H9 (cell line): ENCODE measurements at regions not wholly inside any gene's neighbourhood (a gene's known extent, or its start where the extent isn't known, plus 50 kb on each side); places are given as distances from the start of the nearest gene placed in this dataset.

Experiments used
- DNase-seq: peaks from one replicate; pipeline ENCODE4 v3.0.0-alpha.2; 2017
- H2AFZ ChIP-seq: one replicate; pipeline ENCODE4 v1.6.1; 2013; ENCODE audit warnings: mild to moderate bottlenecking, low read length, control low read depth, moderate library complexity
- H2AK5ac ChIP-seq: 2 replicates; pipeline ENCODE4 v1.6.1; 2013; ENCODE audit warnings: low read length, control low read depth, mixed read lengths; ENCODE audit not compliant: insufficient read length
- H2BK120ac ChIP-seq: one replicate; pipeline ENCODE4 v1.6.1; 2013; ENCODE audit warnings: low read depth, mild to moderate bottlenecking, low read length, control low read depth, inconsistent platforms; ENCODE audit not compliant: poor library complexity, severe bottlenecking
- H2BK12ac ChIP-seq: 2 replicates; pipeline ENCODE4 v1.6.1; 2013; ENCODE audit warnings: low read length, control low read depth, mixed read lengths, low read depth; ENCODE audit not compliant: insufficient read length
- H2BK15ac ChIP-seq: 2 replicates; pipeline ENCODE4 v1.6.1; 2013; ENCODE audit warnings: low read depth, low read length, control low read depth
- H2BK20ac ChIP-seq: one replicate; pipeline ENCODE4 v1.6.1; 2013; ENCODE audit warnings: low read depth, mild to moderate bottlenecking, low read length, control low read depth, inconsistent platforms; ENCODE audit not compliant: poor library complexity, severe bottlenecking
- H2BK5ac ChIP-seq: 2 replicates; pipeline ENCODE4 v1.6.1; 2013; ENCODE audit warnings: low read length, control low read depth, mixed read lengths; ENCODE audit not compliant: insufficient read length
- H3K14ac ChIP-seq: 2 replicates; pipeline ENCODE4 v1.6.1; 2013; ENCODE audit warnings: low read length, control low read depth; ENCODE audit not compliant: insufficient read depth
- H3K18ac ChIP-seq: 2 replicates; pipeline ENCODE4 v1.6.1; 2013; ENCODE audit warnings: low read depth, mild to moderate bottlenecking, mixed read lengths, low read length, control low read depth; ENCODE audit not compliant: insufficient read length
- H3K23ac ChIP-seq: 2 replicates; pipeline ENCODE4 v1.6.1; 2013; ENCODE audit warnings: low read length, control low read depth, mixed read lengths, low read depth; ENCODE audit not compliant: insufficient read length
- H3K23me2 ChIP-seq: 2 replicates; pipeline ENCODE4 v1.6.1; 2013; ENCODE audit warnings: low read depth, mild to moderate bottlenecking, mixed read lengths, low read length, control low read depth; ENCODE audit not compliant: insufficient read length, poor library complexity, severe bottlenecking
- H3K27ac ChIP-seq: 2 replicates; pipeline ENCODE4 v1.5.1; 2013; ENCODE audit warnings: low read length, control low read depth, mixed read lengths, low read depth; ENCODE audit not compliant: insufficient read length
- H3K27me3 ChIP-seq: 2 replicates; pipeline ENCODE4 v1.6.1; 2013; ENCODE audit warnings: low read length, control low read depth, inconsistent platforms; ENCODE audit not compliant: insufficient read depth
- H3K4ac ChIP-seq: 2 replicates; pipeline ENCODE4 v1.6.1; 2013; ENCODE audit warnings: low read depth, mild to moderate bottlenecking, control low read depth, inconsistent platforms, low read length, moderate library complexity
- H3K4me1 ChIP-seq: 2 replicates; pipeline ENCODE4 v1.6.1; 2013; ENCODE audit warnings: low read length, control low read depth, inconsistent platforms; ENCODE audit not compliant: insufficient read depth
- H3K4me2 ChIP-seq: 2 replicates; pipeline ENCODE4 v1.6.1; 2013; ENCODE audit warnings: low read length, control low read depth, mixed read lengths; ENCODE audit not compliant: insufficient read length, insufficient read depth
- H3K56ac ChIP-seq: 2 replicates; pipeline ENCODE4 v1.6.1; 2013; ENCODE audit warnings: low read depth, mild to moderate bottlenecking, mixed read lengths, low read length, control low read depth; ENCODE audit not compliant: insufficient read length
- H3K79me1 ChIP-seq: 2 replicates; pipeline ENCODE4 v1.6.1; 2013; ENCODE audit warnings: low read depth, mild to moderate bottlenecking, moderate library complexity, low read length, control low read depth, inconsistent platforms; ENCODE audit not compliant: insufficient read depth, poor library complexity, severe bottlenecking
- H3K79me2 ChIP-seq: 2 replicates; pipeline ENCODE4 v1.6.1; 2013; ENCODE audit warnings: low read length, control low read depth, inconsistent platforms; ENCODE audit not compliant: insufficient read depth
- H3K9ac ChIP-seq: 2 replicates; pipeline ENCODE4 v1.6.1; 2013; ENCODE audit warnings: low read length, control low read depth, mixed read lengths; ENCODE audit not compliant: insufficient read length; ENCODE audit errors: extremely low read depth
- H3K9me3 ChIP-seq: one replicate; pipeline ENCODE4 v1.6.1; 2013; ENCODE audit warnings: low read depth, low read length, inconsistent platforms; ENCODE audit not compliant: control insufficient read depth
- H3T11ph ChIP-seq: one replicate; pipeline ENCODE4 v1.6.1; 2013; ENCODE audit warnings: mild to moderate bottlenecking, low read length, control low read depth, inconsistent platforms
- H4K20me1 ChIP-seq: one replicate; pipeline ENCODE4 v1.6.1; 2013; ENCODE audit not compliant: control insufficient read depth, insufficient read length, insufficient read depth
- H4K5ac ChIP-seq: 2 replicates; pipeline ENCODE4 v1.6.1; 2013; ENCODE audit warnings: low read depth, mild to moderate bottlenecking, mixed read lengths, low read length, control low read depth; ENCODE audit not compliant: insufficient read length
- H4K8ac ChIP-seq: replicated peaks from 2 replicates; pipeline ENCODE4 v1.6.1; 2013; ENCODE audit warnings: low read length, control low read depth, mixed read lengths, low read depth; ENCODE audit not compliant: insufficient read length
- H4K91ac ChIP-seq: 2 replicates; pipeline ENCODE4 v1.6.1; 2013; ENCODE audit warnings: low read depth, mild to moderate bottlenecking, moderate library complexity, mixed read lengths, low read length, control low read depth; ENCODE audit not compliant: insufficient read length
- H3K27ac Mint-ChIP-seq, 3 experiments: 2 replicates in 2 of 3; 3 replicates in 1 of 3; pipeline ENCODE4 v1.8.0; 2020 to 2021; ENCODE audit warnings: mixed read lengths in 3 of 3, mild to moderate bottlenecking in 1 of 3, moderate library complexity in 1 of 3
- H3K27me3 Mint-ChIP-seq: 2 replicates; pipeline ENCODE4 v1.8.0; 2021; ENCODE audit warnings: low read depth, mild to moderate bottlenecking, moderate library complexity, mixed read lengths
- H3K36me3 Mint-ChIP-seq, 3 experiments: 2 replicates in 2 of 3; 3 replicates in 1 of 3; pipeline ENCODE4 v1.8.0; 2020 to 2021; ENCODE audit warnings: low read depth in 3 of 3, mixed read lengths in 3 of 3; ENCODE audit not compliant: insufficient read depth in 1 of 3
- H3K4me1 Mint-ChIP-seq, 2 experiments: 2 replicates each; pipeline ENCODE4 v1.8.0; 2020; ENCODE audit warnings: mixed read lengths in 2 of 2
- H3K4me3 Mint-ChIP-seq, 2 experiments: 2 replicates in 1 of 2; 3 replicates in 1 of 2; pipeline ENCODE4 v1.8.0; 2020 to 2021; ENCODE audit warnings: mild to moderate bottlenecking in 2 of 2, mixed read lengths in 2 of 2, moderate library complexity in 1 of 2
- H3K9me3 Mint-ChIP-seq, 2 experiments: 2 replicates in 1 of 2; 3 replicates in 1 of 2; pipeline ENCODE4 v1.8.0; 2020; ENCODE audit warnings: mild to moderate bottlenecking in 2 of 2, mixed read lengths in 2 of 2, moderate library complexity in 1 of 2
- WGBS: extraction: QIAGEN DNeasy Blood & Tissue Kit; methylation state at CpG from one replicate; pipeline ENCODE4 v1.1.7; 2013; ENCODE audit warnings: missing lambda C conversion rate, low lambda C conversion rate, mixed read lengths; ENCODE audit not compliant: insufficient read length; ENCODE audit errors: extremely low coverage; 5-methylcytosine and 5-hydroxymethylcytosine counted together
- TF ChIP-seq, protein P1 (sequence below): fragments of 200-600 bp; sonication (generic); conservative IDR thresholded peaks from 3 replicates; pipeline ENCODE4 v1.8.0; 2021; ENCODE audit warnings: antibody characterized with exemption, mild to moderate bottlenecking

DNA sequence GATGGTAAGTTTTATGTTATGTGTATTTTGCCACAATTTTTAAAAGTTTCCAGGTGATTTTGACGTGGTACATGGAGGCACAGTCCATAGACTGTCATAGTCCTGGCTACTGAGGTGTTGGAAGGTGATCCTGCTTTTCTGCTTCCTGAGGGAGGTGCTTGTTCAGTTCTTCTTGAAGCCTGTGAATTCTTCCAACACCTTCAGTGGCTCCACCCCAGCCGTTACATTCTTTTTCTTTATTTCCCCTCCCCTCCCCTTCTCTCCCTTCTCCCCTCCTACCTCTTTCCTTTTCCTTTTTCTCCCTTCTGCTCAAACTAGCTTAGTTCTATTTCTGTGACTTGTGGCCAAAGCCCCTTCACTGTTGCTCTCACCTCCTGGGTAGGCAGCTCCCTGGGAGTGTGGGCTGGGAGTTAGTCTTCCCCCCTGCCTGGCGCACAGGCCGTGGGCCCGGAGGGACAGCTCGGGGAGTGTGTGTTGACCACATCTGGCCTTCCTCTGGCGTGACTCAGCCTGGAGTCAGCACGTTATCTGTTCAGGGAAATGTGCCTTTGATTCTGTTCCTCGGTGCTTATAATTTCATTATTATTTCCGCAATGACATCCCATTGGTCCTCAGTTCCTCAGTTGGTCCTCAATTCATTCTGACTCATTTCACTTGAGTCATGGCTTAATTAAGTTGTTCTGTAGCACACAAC lies 566.2 kb downstream of the TBC1D22A start:
- Histone ChIP-seq H3K4me2 (no peak overlapping the region), H2BK20ac (no peak overlapping the region)
- H3K9me3 Mint-ChIP-seq: peaks cover 77 to 87% of the 10 kb centered on the region in 2 experiments

More for the DNA sequence above, 566.2 kb downstream of the TBC1D22A start:
- no peak overlapping the region for H4K91ac ChIP-seq
- no peak overlapping the region for H2AFZ ChIP-seq
- no peak overlapping the region for H3K18ac ChIP-seq
- no peak for DNase-seq
- H3K23me2 ChIP-seq: no peaks in the 10 kb centered on the region
- no peak overlapping the region for H3K27ac ChIP-seq
- H3K79me2 ChIP-seq: no peaks in the 10 kb centered on the region
- no peak overlapping the region for H2BK5ac ChIP-seq
- H3K9ac ChIP-seq: no peak overlapping the region
- no peak overlapping the region for H3K56ac ChIP-seq
- no peak overlapping the region for H2BK15ac ChIP-seq
- no peaks in the 10 kb centered on the region for H3K27me3 ChIP-seq
- Mint-ChIP-seq H3K4me3 (no peak overlapping the region), H3K27ac (no peak overlapping the region), H3K4me1 (no peaks in the 10 kb centered on the region), H3K27me3 (peaks cover 11% of the 10 kb centered on the region), H3K36me3 (peaks cover 14 to 52% (median 16%) of the 10 kb centered on the region in 3 experiments; a peak in 6 of 7 replicates)
- WGBS: no CpG with 5 or more reads among the region's 10 CpGs
- no peak overlapping the region for H3T11ph ChIP-seq
- TF ChIP-seq, protein P1, sequence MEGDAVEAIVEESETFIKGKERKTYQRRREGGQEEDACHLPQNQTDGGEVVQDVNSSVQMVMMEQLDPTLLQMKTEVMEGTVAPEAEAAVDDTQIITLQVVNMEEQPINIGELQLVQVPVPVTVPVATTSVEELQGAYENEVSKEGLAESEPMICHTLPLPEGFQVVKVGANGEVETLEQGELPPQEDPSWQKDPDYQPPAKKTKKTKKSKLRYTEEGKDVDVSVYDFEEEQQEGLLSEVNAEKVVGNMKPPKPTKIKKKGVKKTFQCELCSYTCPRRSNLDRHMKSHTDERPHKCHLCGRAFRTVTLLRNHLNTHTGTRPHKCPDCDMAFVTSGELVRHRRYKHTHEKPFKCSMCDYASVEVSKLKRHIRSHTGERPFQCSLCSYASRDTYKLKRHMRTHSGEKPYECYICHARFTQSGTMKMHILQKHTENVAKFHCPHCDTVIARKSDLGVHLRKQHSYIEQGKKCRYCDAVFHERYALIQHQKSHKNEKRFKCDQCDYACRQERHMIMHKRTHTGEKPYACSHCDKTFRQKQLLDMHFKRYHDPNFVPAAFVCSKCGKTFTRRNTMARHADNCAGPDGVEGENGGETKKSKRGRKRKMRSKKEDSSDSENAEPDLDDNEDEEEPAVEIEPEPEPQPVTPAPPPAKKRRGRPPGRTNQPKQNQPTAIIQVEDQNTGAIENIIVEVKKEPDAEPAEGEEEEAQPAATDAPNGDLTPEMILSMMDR: no peak
- no peak overlapping the region for H4K8ac ChIP-seq
- no peaks in the 10 kb centered on the region for H3K79me1 ChIP-seq
- peaks cover 92% of the 10 kb centered on the region for H3K9me3 ChIP-seq
- H4K20me1 ChIP-seq: no peaks in the 10 kb centered on the region
- H3K4me1 ChIP-seq: no peaks in the 10 kb centered on the region
- H2AK5ac ChIP-seq: no peak overlapping the region
- no peak overlapping the region for H3K23ac ChIP-seq
- no peak overlapping the region for H3K14ac ChIP-seq
- H2BK120ac ChIP-seq: no peak overlapping the region
- H4K5ac ChIP-seq: no peak overlapping the region
- H2BK12ac ChIP-seq: no peak overlapping the region
- H3K4ac ChIP-seq: no peak overlapping the region
